HCT116 (cell line): ENCODE measurements at regions not wholly inside any gene's neighbourhood (a gene's known extent, or its start where the extent isn't known, plus 50 kb on each side); places are given as distances from the start of the nearest gene placed in this dataset.

Experiments
- ATAC-seq: fragments of 200-7000 bp; cut with Tn5 transposase; 2 replicates; pipeline ENCODE4 v1.9.1; 2020; ENCODE audit warnings: mild to moderate bottlenecking, moderate library complexity
- BruUV-seq: library from RNA; stranded (reverse); fragments of 400-500 nt; replicated peaks from 2 replicates; lab custom pipeline; 2021; lab: Mats Ljungman, UMichigan
- CTCF ChIA-PET: fragments of 300-600 bp; sonication (Branson Sonifier 250); formaldehyde crosslinking; loops from one replicate; lab custom pipeline; 2021; ENCODE audit warnings: antibody characterized with exemption; lab: Charles Lee
- POLR2A ChIA-PET: fragments of 300-600, 350-600 bp; sonication (Branson Sonifier 250); formaldehyde crosslinking; loops from one replicate; lab custom pipeline; 2021; ENCODE audit warnings: antibody characterized with exemption; lab: Charles Lee
- RAD21 ChIA-PET, 2 experiments: fragments of 300-600 bp; sonication (Branson Sonifier 250); formaldehyde crosslinking; loops; one replicate each; lab custom pipeline; 2023; ENCODE audit warnings: low total read pairs in 2 of 2; ENCODE audit not compliant: uncharacterized antibody in 2 of 2, unreplicated experiment in 2 of 2, low non-redundant PET in 1 of 2; lab: Charles Lee
- DNase-seq: peaks from one replicate; pipeline ENCODE4 v3.0.0-alpha.2; 2010; ENCODE audit warnings: low read depth, low spot score
- H2AFZ ChIP-seq: fragments of 200-600 bp; shearing (Covaris generic), sonication (generic); 2 replicates; pipeline ENCODE4 v1.6.1; 2017; ENCODE audit warnings: low read depth, mixed run types, mixed read lengths, antibody characterized with exemption, low read length; ENCODE audit not compliant: poor library complexity, severe bottlenecking
- H3K27ac ChIP-seq: 2 replicates; pipeline ENCODE4 v1.5.1; 2012; ENCODE audit warnings: low read depth, low read length
- H3K27me3 ChIP-seq: fragments of 200-600 bp; sonication (generic); 2 replicates; pipeline ENCODE4 v1.6.1; 2016; ENCODE audit warnings: mixed run types, low read length, mixed read lengths; ENCODE audit not compliant: insufficient read depth
- H3K36me3 ChIP-seq, 2 experiments: fragments of 200-500 bp in 1 of 2; fragments of 200-600 bp in 1 of 2; sonication (Bioruptor generic) in 1 of 2; sonication (generic) in 1 of 2; 2 replicates each; pipeline versions ENCODE4 v1.5.1 to v1.6.1; 2014 to 2016; ENCODE audit warnings: low read length in 2 of 2, inconsistent platforms in 1 of 2, mixed read lengths in 1 of 2, mixed run types in 1 of 2; ENCODE audit not compliant: insufficient read depth in 2 of 2, control insufficient read depth in 1 of 2
- H3K4me1 ChIP-seq, 2 experiments: fragments of 200-600 bp in 1 of 2; sonication (generic) in 1 of 2; 2 replicates each; pipeline versions ENCODE4 v1.5.1 to v1.6.1; 2012 to 2017; ENCODE audit warnings: low read length in 2 of 2, inconsistent platforms in 1 of 2, mild to moderate bottlenecking in 1 of 2, mixed read lengths in 1 of 2, mixed run types in 1 of 2, moderate library complexity in 1 of 2; ENCODE audit not compliant: insufficient read depth in 2 of 2, control insufficient read depth in 1 of 2
- H3K4me2 ChIP-seq: fragments of 200-600 bp; sonication (generic); 2 replicates; pipeline ENCODE4 v1.6.1; 2017; ENCODE audit warnings: mixed run types, low read length, mixed read lengths
- H3K4me3 ChIP-seq, 2 experiments: fragments of 200-600 bp in 1 of 2; sonication (generic) in 1 of 2; replicated peaks in 1 of 2; 2 replicates each; pipeline ENCODE4 v1.5.1; 2011 to 2016; ENCODE audit warnings: low read length in 2 of 2, control low read depth in 1 of 2, low read depth in 1 of 2, mild to moderate bottlenecking in 1 of 2, mixed read lengths in 1 of 2, mixed run types in 1 of 2
- H3K79me2 ChIP-seq: fragments of 200-600 bp; sonication (generic); 2 replicates; pipeline ENCODE4 v1.6.1; 2017; ENCODE audit warnings: mild to moderate bottlenecking, mixed run types, low read length, moderate library complexity, mixed read lengths; ENCODE audit not compliant: insufficient read depth
- H3K9ac ChIP-seq: fragments of 200-600 bp; sonication (generic); 2 replicates; pipeline ENCODE4 v1.6.1; 2016; ENCODE audit warnings: low read length, mixed read lengths
- H3K9me2 ChIP-seq: fragments of 200-600 bp; sonication (generic), shearing (Covaris generic); 2 replicates; pipeline ENCODE4 v1.6.1; 2017; ENCODE audit warnings: mixed run types, mild to moderate bottlenecking, moderate library complexity; ENCODE audit not compliant: insufficient read depth
- H3K9me3 ChIP-seq, 2 experiments: fragments of 200-500 bp in 1 of 2; fragments of 200-600 bp in 1 of 2; sonication (Bioruptor generic) in 1 of 2; sonication (generic) in 1 of 2; 2 replicates each; pipeline ENCODE4 v1.6.1; 2014 to 2017; ENCODE audit warnings: low read length in 2 of 2, mixed read lengths in 2 of 2, inconsistent platforms in 1 of 2, low read depth in 1 of 2, mild to moderate bottlenecking in 1 of 2, mixed run types in 1 of 2, moderate library complexity in 1 of 2; ENCODE audit not compliant: control insufficient read depth in 1 of 2, insufficient read depth in 1 of 2
- H4K20me1 ChIP-seq: fragments of 200-600 bp; sonication (generic), shearing (Covaris generic); 2 replicates; pipeline ENCODE4 v1.6.1; 2017; ENCODE audit warnings: mixed run types, mild to moderate bottlenecking, moderate library complexity; ENCODE audit not compliant: insufficient read depth
- CTCF ChIP-seq, 3 experiments: fragments of 200-600 bp in 1 of 3; sonication (generic) in 1 of 3; IDR thresholded peaks in 2 of 3; conservative IDR thresholded peaks in 1 of 3; 2 replicates each; pipeline ENCODE4 v1.5.1; 2012 to 2017; ENCODE audit warnings: low read depth in 2 of 3, low read length in 2 of 3, antibody characterized with exemption in 1 of 3, borderline replicate concordance in 1 of 3, control low read depth in 1 of 3, mild to moderate bottlenecking in 1 of 3, mixed read lengths in 1 of 3, mixed run types in 1 of 3, moderate library complexity in 1 of 3; ENCODE audit not compliant: insufficient read depth in 1 of 3
- ELF1 ChIP-seq: IDR thresholded peaks from 2 replicates; pipeline ENCODE4 v1.6.1; 2012; ENCODE audit warnings: low read depth, borderline replicate concordance
- EZH2 ChIP-seq: fragments of 200-600 bp; sonication (generic); IDR thresholded peaks from 2 replicates; pipeline ENCODE4 v1.6.1; 2017; ENCODE audit warnings: antibody characterized with exemption, mixed run types
- EZH2phosphoT487 ChIP-seq: fragments of 200-600 bp; IDR thresholded peaks from 2 replicates; pipeline ENCODE4 v1.6.1; 2018; ENCODE audit warnings: antibody characterized with exemption, borderline replicate concordance
- FOSL1 ChIP-seq: IDR thresholded peaks from 2 replicates; pipeline ENCODE4 v1.6.1; 2012; ENCODE audit warnings: low read depth
- POLR2AphosphoS5 ChIP-seq: IDR thresholded peaks from 2 replicates; pipeline ENCODE4 v1.6.1; 2011; ENCODE audit warnings: mild to moderate bottlenecking, low read depth, low read length, moderate library complexity
- RAD21 ChIP-seq: IDR thresholded peaks from 2 replicates; pipeline ENCODE4 v1.6.1; 2012; ENCODE audit warnings: low read depth, mild to moderate bottlenecking
- SIN3A ChIP-seq: IDR thresholded peaks from 2 replicates; pipeline ENCODE4 v1.6.1; 2012; ENCODE audit warnings: low read depth
- YY1 ChIP-seq: IDR thresholded peaks from 2 replicates; pipeline ENCODE4 v1.6.1; 2011; ENCODE audit warnings: low read length, low read depth, moderate library complexity, mild to moderate bottlenecking; ENCODE audit not compliant: insufficient replicate concordance; ENCODE audit errors: extremely low read depth
- ZFX ChIP-seq: fragments of 450-650 bp; IDR thresholded peaks from 2 replicates; pipeline ENCODE4 v1.6.1; 2017
- intact Hi-C: fragments of 100-400 bp; cut with micrococcal nuclease; formaldehyde crosslinking; loops from 2 replicates; pipeline ENCODE4 v1.10.0; 2022
- TF ChIP-seq, protein P1 (sequence below): IDR thresholded peaks from 2 replicates; pipeline ENCODE4 v1.6.1; 2012

- TF ChIP-seq POLR2AphosphoS5 (no peak), ELF1 (no peak)
Observed at GRCh38 chr21:26751305-26751704, 93.9 kb downstream of the ADAMTS1 start (continued).

GRCh38 chr21:26748066-26748465, 97.1 kb downstream of the ADAMTS1 start:
- H3K36me3 ChIP-seq: no peaks in the 10 kb centered on the region
- intact Hi-C loops: no loop called here
- DNase-seq: no peak
- POLR2A ChIA-PET: no interaction called here
- BruUV-seq: no TSS peak
- no peaks in the 10 kb centered on the region for H3K4me1 ChIP-seq
- no peaks in the 10 kb centered on the region for H3K27me3 ChIP-seq
- TF ChIP-seq CTCF (IDR thresholded peaks at IDR 0.05 in 2 of 3, conservative IDR thresholded peaks at IDR 0.05 in 1 of 3; ENCODE audit: borderline replicate concordance in 1 of 3, insufficient read depth in 1 of 3, low read depth in 2 of 3, low read length in 2 of 3): no peak
- TF ChIP-seq FOSL1: no peak
- TF ChIP-seq ELF1: no peak
- no peak for TF ChIP-seq ZFX
- TF ChIP-seq YY1: no peak
- TF ChIP-seq, protein P1, sequence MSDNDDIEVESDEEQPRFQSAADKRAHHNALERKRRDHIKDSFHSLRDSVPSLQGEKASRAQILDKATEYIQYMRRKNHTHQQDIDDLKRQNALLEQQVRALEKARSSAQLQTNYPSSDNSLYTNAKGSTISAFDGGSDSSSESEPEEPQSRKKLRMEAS: no peak
- TF ChIP-seq RAD21: no peak
- no peak for TF ChIP-seq EZH2phosphoT487
- no peak for TF ChIP-seq SIN3A
- no peak for TF ChIP-seq EZH2
- TF ChIP-seq, all 23 proteins: peak for 0
- ATAC-seq: no peak
- H4K20me1 ChIP-seq: no peaks in the 10 kb centered on the region
- H3K27ac ChIP-seq: no peak overlapping the region
- ChIA-PET RAD21 (no interaction called here), CTCF (no interaction called here)
- no peaks in the 10 kb centered on the region for H3K9me2 ChIP-seq
- no peak overlapping the region for H3K4me2 ChIP-seq
- H3K4me3 ChIP-seq: no peak overlapping the region
- H3K9ac ChIP-seq: no peak overlapping the region
- no peaks in the 10 kb centered on the region for H3K79me2 ChIP-seq
- peaks cover 3 to 5% of the 10 kb centered on the region in 2 experiments; a peak in 1 of 4 replicates for H3K9me3 ChIP-seq
- H2AFZ ChIP-seq: no peak overlapping the region
